D721Med (cell line): ENCODE measurements at regions not wholly inside any gene's neighbourhood (a gene's known extent, or its start where the extent isn't known, plus 50 kb on each side); places are given as distances from the start of the nearest gene placed in this dataset.

Experiments used
- DNase-seq: peaks from one replicate; pipeline ENCODE4 v3.0.0; 2011; ENCODE audit warnings: low spot score; ENCODE audit not compliant: insufficient read length
- FAIRE-seq: peaks from 2 replicates; lab custom pipeline; 2011; peaks lifted over from hg19 to GRCh38; lab: Jason Lieb, UNC
- CTCF ChIP-seq: IDR thresholded peaks from 2 replicates; pipeline ENCODE4 v1.5.1; 2012; ENCODE audit warnings: mild to moderate bottlenecking, control low read depth; ENCODE audit not compliant: insufficient read depth; ENCODE audit errors: missing control alignments

DNA sequence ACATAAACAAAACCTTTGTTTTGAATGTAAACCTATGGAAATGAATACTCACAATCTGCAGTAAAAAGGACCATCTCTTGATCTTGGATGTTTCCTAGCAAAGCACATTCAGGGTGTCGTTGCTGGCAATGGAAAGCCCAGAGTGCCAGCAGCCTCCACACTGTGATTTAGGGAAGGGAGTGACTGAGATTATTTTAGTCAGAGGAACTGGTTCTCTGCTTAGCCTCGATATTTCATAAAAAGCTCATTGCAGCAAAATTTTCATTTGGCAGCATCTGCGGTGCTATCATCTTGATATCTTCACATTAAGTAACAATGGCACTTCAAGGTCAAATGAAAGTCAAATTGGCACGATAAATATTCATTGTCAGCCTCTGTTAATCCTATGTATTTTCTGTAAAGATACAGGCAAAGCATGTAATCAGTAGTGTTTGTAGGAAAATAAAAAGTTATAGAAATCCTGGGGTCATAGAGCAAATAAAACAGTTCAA, 116.0 kb downstream of the MACIR start:
- DNase-seq, result no peak
- TF ChIP-seq CTCF, result no peak
- FAIRE-seq, result no peak

DNA sequence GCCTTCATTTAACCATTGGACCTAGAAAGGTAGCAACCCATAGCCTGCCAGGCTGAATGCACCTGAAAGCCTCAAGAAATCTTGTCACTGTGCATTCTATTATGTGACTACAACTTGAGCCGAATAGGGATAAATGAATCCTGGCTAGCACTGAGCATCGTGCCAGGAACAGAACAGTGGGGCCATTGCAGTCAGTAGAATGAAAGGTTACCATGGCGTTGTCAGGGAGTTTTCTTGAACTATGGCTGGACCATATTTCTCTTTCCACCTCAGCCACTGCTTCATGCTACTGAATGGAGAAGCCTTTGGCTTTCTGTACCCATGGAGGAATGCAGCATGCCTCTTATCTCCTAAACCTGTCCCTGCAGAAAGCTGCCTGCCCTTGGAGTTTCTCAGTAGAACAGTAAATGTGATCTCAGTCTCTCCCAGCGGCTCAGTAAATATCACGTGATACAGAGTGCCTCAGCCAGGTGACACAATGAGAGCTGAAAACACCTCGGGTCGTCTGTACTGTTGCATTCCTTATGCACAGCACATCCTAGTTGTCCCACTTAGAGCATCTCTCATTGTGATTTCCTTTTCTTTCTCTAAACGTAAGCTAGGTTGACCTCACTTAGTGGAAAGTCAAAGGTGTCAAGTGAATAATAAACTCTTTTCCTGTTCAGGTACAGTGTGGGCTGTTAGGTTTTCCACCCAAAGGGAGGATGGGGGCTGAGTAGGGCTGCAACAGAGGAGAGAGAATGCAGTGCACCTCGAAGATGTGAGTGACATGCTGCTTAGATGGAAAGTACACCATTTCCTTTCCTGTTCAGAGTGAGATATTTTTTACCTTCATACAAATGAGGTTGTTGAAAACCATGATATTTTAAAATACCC, 115.3 kb downstream of the MACIR start:
- FAIRE-seq (no peak), DNase-seq (no peak)
- TF ChIP-seq CTCF, result no peak

- no peak for FAIRE-seq
- DNase-seq, result no peak
- no peak for TF ChIP-seq CTCF
Observed at GRCh38 chr5:103371046-103371607, 112.6 kb downstream of the MACIR start.

DNA sequence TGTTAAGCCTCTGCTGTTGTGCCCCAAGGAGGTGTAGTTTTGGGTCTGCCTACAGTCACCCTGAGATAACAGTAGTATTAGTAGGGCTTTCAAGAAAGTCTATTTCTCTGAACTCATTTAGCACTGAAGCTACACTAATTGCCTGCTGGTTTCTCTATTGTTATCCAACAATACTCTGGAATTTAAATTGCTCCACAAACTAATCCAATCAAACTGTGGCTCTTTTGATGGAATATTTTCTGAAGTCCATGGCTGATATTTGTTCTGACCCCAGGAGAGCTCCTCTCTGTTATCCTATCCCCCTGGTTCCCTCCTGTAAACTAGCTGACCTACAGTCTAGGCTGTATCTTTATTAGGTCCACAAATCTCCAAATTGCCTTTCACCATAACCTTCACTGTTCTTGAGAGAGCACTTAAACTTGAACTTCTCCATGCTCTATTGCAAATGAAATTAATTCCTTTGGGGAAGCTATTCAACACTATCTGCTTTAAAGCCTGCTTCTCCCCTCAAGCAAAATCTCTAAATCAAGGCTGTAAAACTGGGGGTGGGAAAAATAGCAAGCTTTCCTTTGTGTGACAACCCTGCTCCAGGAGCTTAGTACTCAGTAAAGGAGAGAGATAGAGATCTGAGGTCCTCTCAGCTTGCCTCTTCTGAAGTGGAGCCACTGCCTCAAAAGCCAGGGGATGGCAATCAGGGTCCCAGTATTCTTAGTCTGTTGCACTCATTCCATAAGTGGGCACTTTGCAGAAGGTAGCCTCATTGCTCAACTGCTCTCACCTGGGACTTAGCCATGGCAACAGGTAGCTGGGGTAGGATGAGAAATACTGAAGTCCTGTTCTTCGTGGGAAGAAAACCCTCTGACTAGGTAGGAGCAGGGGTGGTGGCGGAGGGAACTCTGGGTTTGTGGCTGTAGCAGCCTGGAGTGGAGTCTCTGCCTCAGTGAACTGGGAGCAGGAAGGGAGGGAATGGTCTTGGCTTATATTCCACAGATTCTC, 110.9 kb downstream of the MACIR start:
- no peak for FAIRE-seq
- DNase-seq, result no peak

DNA sequence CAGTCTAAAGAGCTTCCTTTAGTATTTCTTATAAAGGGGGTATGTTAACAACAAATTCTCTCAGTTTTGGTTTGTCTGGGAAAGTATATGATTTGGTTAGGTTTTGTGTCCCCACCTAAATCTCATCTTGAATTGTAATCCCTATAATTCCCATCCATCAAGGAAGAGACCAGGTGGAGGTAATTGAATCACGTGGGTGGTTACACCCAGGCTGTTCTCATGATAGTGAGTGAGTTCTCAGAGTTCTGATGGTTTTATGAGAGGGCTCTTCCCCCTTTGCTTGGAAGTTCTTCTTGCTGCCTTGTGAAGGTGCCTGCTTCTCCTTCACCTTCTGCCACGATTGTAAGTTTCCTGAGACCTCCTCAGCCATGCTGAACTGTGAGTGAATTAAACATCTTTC, 109.1 kb downstream of the MACIR start:
- DNase-seq (no peak), FAIRE-seq (no peak)
- TF ChIP-seq CTCF, result no peak

More for the DNA sequence above, 110.9 kb downstream of the MACIR start:
- TF ChIP-seq CTCF, result no peak

- DNase-seq, result no peak
- no peak for FAIRE-seq
- TF ChIP-seq CTCF, result no peak
Observed at GRCh38 chr5:103366918-103367549, 108.5 kb downstream of the MACIR start.
